ENCODE measurements at regions not wholly inside any gene's neighbourhood (a gene's known extent, or its start where the extent isn't known, plus 50 kb on each side); places are given as distances from the start of the nearest gene placed in this dataset.

Small RNA genes in the stretch of these regions (small RNA-seq; reads per million reads assigned to genes)
- gene AC234779.1 = 0 reads per million in 6 experiments
